Calu3 (cell line): ENCODE measurements at regions not wholly inside any gene's neighbourhood (a gene's known extent, or its start where the extent isn't known, plus 50 kb on each side); places are given as distances from the start of the nearest gene placed in this dataset.

Source experiments
- BruUV-seq: library from RNA; stranded (reverse); fragments of 400-500 nt; replicated peaks from 2 replicates; lab custom pipeline; 2021; lab: Mats Ljungman, UMichigan
- CTCF ChIA-PET: fragments of 300-600 bp; sonication (Branson Sonifier 250); formaldehyde crosslinking; loops from one replicate; lab custom pipeline; 2022; ENCODE audit warnings: antibody characterized with exemption; lab: Charles Lee
- DNase-seq: peaks from one replicate; pipeline ENCODE4 v3.0.0; 2022
- H3K27ac Mint-ChIP-seq: one replicate; pipeline ENCODE4 v1.8.0; 2022; ENCODE audit warnings: mixed read lengths; ENCODE audit not compliant: unreplicated experiment
- H3K27me3 Mint-ChIP-seq: one replicate; pipeline ENCODE4 v1.8.0; 2022; ENCODE audit warnings: mixed read lengths; ENCODE audit not compliant: unreplicated experiment
- H3K36me3 Mint-ChIP-seq: one replicate; pipeline ENCODE4 v1.8.0; 2022; ENCODE audit warnings: mild to moderate bottlenecking, moderate library complexity, mixed read lengths; ENCODE audit not compliant: insufficient read depth, unreplicated experiment
- H3K4me1 Mint-ChIP-seq: one replicate; pipeline ENCODE4 v1.8.0; 2022; ENCODE audit warnings: mild to moderate bottlenecking, low read depth, mixed read lengths; ENCODE audit not compliant: unreplicated experiment
- H3K4me3 Mint-ChIP-seq: one replicate; pipeline ENCODE4 v1.8.0; 2022; ENCODE audit warnings: mild to moderate bottlenecking, low read depth, moderate library complexity, mixed read lengths; ENCODE audit not compliant: unreplicated experiment
- H3K9me3 Mint-ChIP-seq: one replicate; pipeline ENCODE4 v1.8.0; 2022; ENCODE audit warnings: low read depth, mixed read lengths; ENCODE audit not compliant: unreplicated experiment
- CTCF ChIP-seq: fragments of 200-600 bp; IDR thresholded peaks from one replicate; pipeline ENCODE4 v1.8.0; 2022; ENCODE audit warnings: antibody characterized with exemption; ENCODE audit not compliant: unreplicated experiment
- intact Hi-C: fragments of 100-400 bp; cut with micrococcal nuclease; formaldehyde crosslinking; loops from one replicate; pipeline ENCODE4 v1.10.0; 2022; ENCODE audit not compliant: unreplicated experiment

- DNase-seq, result no peak
- H3K4me3 Mint-ChIP-seq, result no peak overlapping the region
- CTCF ChIA-PET, result no interaction called here
- no peak overlapping the region for H3K27ac Mint-ChIP-seq
- peaks cover 65% of the 10 kb centered on the region for H3K27me3 Mint-ChIP-seq
- H3K4me1 Mint-ChIP-seq, result no peaks in the 10 kb centered on the region
- TF ChIP-seq CTCF, result no peak
- H3K9me3 Mint-ChIP-seq, result no peaks in the 10 kb centered on the region
- no TSS peak for BruUV-seq
- intact Hi-C loops, result no loop called here
- no peaks in the 10 kb centered on the region for H3K36me3 Mint-ChIP-seq
Measured at GRCh38 chr18:45525301-45525700, 90.0 kb upstream of the SLC14A2 start.

GRCh38 chr18:45526114-45526841 is 89.0 kb upstream of the SLC14A2 start:
- no TSS peak for BruUV-seq
- DNase-seq, result no peak
- intact Hi-C loops, result no loop called here
- no peaks in the 10 kb centered on the region for H3K36me3 Mint-ChIP-seq
- CTCF ChIA-PET, result interaction anchor here (0.6 kb wide), 1 partner anchor 21 kb away, joined by 4 read pairs; no protein-coding TSS in a partner anchor
- TF ChIP-seq CTCF, result no peak
- H3K4me3 Mint-ChIP-seq, result no peak overlapping the region
- H3K9me3 Mint-ChIP-seq, result no peaks in the 10 kb centered on the region
- H3K27me3 Mint-ChIP-seq, result peaks cover 58% of the 10 kb centered on the region
- no peak overlapping the region for H3K27ac Mint-ChIP-seq
- no peaks in the 10 kb centered on the region for H3K4me1 Mint-ChIP-seq

- intact Hi-C loops, result no loop called here
- no TSS peak for BruUV-seq
- CTCF ChIA-PET, result no interaction called here
- TF ChIP-seq CTCF, result no peak
- Mint-ChIP-seq H3K27me3 (peaks cover 44% of the 10 kb centered on the region), H3K9me3 (no peaks in the 10 kb centered on the region), H3K4me3 (no peak overlapping the region), H3K36me3 (no peaks in the 10 kb centered on the region), H3K27ac (no peak overlapping the region), H3K4me1 (no peaks in the 10 kb centered on the region)
- no peak for DNase-seq
Measured at GRCh38 chr18:45527891-45528290, 87.4 kb upstream of the SLC14A2 start.

- H3K4me3 Mint-ChIP-seq, result no peak overlapping the region
- H3K9me3 Mint-ChIP-seq, result no peaks in the 10 kb centered on the region
- TF ChIP-seq CTCF, result no peak
- peaks cover 44% of the 10 kb centered on the region for H3K27me3 Mint-ChIP-seq
- H3K4me1 Mint-ChIP-seq, result no peaks in the 10 kb centered on the region
- BruUV-seq, result no TSS peak
- intact Hi-C loops, result no loop called here
- H3K36me3 Mint-ChIP-seq, result no peaks in the 10 kb centered on the region
- DNase-seq, result no peak
- no peak overlapping the region for H3K27ac Mint-ChIP-seq
- CTCF ChIA-PET, result no interaction called here
Measured at GRCh38 chr18:45528712-45529336, 86.5 kb upstream of the SLC14A2 start.
